ENCODE measurements at regions not wholly inside any gene's neighbourhood (a gene's known extent, or its start where the extent isn't known, plus 50 kb on each side); places are given as distances from the start of the nearest gene placed in this dataset.

DNA sequence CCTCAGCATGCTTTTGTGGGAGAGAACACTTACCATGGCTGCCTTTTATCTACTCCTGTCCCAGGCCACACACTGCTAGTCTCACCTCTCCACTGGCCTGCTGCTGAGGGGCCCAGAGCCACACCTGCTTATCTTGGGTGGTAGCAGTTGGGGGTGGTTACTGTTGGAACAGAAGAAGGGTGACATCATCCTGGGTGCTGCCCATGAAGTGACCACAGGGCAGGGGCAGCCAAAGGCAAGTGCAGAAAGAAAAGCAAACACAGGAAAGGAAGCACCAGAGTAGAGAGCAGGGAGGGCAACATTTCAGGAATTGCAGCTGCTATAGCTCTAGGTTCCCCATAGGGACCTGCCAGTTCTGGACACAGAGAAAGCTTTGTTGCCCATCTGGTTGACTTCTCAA, 345.2 kb downstream of the VPS13C start:
- Mint-ChIP-seq H3K27me3 (ENCODE audit: low read depth) (peaks cover 20% of the 10 kb centered on the region), H3K27ac (no peak overlapping the region), H3K4me1 (no peaks in the 10 kb centered on the region), H3K36me3 (no peaks in the 10 kb centered on the region), H3K4me3 (no peak overlapping the region), H3K9me3 (no peaks in the 10 kb centered on the region)
- TF ChIP-seq, protein P1, sequence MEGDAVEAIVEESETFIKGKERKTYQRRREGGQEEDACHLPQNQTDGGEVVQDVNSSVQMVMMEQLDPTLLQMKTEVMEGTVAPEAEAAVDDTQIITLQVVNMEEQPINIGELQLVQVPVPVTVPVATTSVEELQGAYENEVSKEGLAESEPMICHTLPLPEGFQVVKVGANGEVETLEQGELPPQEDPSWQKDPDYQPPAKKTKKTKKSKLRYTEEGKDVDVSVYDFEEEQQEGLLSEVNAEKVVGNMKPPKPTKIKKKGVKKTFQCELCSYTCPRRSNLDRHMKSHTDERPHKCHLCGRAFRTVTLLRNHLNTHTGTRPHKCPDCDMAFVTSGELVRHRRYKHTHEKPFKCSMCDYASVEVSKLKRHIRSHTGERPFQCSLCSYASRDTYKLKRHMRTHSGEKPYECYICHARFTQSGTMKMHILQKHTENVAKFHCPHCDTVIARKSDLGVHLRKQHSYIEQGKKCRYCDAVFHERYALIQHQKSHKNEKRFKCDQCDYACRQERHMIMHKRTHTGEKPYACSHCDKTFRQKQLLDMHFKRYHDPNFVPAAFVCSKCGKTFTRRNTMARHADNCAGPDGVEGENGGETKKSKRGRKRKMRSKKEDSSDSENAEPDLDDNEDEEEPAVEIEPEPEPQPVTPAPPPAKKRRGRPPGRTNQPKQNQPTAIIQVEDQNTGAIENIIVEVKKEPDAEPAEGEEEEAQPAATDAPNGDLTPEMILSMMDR (IDR thresholded peaks at IDR 0.05; ENCODE audit: unreplicated experiment) = no peak
- DNase-seq (ENCODE audit: low spot score in 2 of 2, unreplicated experiment in 2 of 2) = no peak

DNA sequence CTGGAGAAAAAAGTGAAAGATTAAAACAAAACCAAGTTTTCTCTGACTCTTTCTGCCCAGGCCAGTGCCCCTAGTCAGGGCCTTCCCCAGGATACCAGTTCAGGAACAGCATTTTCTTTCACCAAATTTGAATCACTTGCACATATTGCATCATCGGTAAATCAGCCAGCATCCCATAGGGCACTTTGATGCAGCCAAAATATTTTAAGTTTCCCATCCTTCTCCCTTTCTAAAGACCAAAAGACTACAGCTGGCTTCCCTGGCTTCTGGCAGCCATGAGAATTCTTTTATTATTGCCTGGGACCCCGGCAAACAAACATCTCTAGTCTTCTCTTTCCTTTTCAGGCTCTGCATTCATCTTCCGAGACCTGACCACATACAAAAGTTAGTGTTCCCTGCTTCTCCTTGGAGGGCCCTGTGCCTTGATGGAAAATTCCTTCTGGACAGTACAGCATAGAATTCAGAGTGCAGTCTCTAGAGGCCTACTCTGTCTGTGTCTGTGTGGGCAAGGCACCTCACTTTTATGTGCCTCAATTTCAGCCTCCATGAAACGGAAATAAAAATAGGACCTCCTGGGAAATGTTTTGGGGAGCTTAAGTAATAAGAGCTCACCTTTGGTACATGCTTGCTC, 348.0 kb downstream of the VPS13C start:
- no peaks in the 10 kb centered on the region for H3K4me1 Mint-ChIP-seq
- no peaks in the 10 kb centered on the region for H3K36me3 Mint-ChIP-seq
- peaks cover 7% of the 10 kb centered on the region for H3K27me3 Mint-ChIP-seq (ENCODE audit: low read depth)
- no peaks in the 10 kb centered on the region for H3K9me3 Mint-ChIP-seq
- H3K27ac Mint-ChIP-seq = no peak overlapping the region
- H3K4me3 Mint-ChIP-seq = no peak overlapping the region
- TF ChIP-seq, protein P1 (IDR thresholded peaks at IDR 0.05; ENCODE audit: unreplicated experiment) = no peak
- DNase-seq (ENCODE audit: low spot score in 2 of 2, unreplicated experiment in 2 of 2) = no peak

DNA sequence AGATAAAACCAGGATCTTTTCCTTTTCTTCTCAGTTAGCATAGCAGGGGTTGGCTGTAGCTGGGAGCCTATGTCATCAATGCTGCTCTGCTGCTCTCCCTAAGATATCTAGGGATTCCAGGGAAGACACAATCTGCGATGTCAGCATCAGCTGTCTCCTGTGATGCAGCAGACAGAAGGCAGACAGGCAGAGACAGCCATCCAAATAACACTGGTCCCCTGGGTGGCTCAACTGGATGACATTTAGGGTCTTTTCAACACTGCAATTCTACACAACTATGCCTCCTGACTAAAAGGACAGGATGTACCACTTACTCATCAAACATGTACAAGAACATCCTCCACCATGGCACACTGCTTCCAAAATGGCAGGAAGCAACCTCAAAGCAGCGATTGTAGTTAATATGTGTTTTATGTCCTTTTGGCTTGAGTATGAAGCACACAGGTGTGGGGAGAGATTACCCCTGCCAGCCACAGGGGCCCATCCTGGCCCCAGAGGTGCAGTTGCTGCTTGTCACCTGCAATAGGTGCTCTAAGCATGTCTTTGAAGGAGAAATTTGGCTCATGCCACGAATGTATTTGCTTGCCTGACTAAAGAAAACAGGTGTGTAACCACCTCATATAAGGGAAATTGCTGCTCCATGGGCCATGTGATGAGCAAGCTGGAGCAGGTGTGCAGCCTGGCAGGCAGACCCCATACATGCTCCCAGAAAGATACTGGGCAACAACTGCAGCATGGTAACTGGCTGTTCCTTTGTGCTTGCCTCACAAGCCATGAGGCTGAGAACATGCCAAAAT, 357.8 kb downstream of the VPS13C start:
- Mint-ChIP-seq H3K36me3 (no peaks in the 10 kb centered on the region), H3K4me3 (no peak overlapping the region), H3K4me1 (no peaks in the 10 kb centered on the region), H3K27me3 (ENCODE audit: low read depth) (peaks cover 21% of the 10 kb centered on the region), H3K9me3 (peaks cover 3% of the 10 kb centered on the region), H3K27ac (no peak overlapping the region)
- no peak for DNase-seq (ENCODE audit: low spot score in 2 of 2, unreplicated experiment in 2 of 2)
- TF ChIP-seq, protein P1 (IDR thresholded peaks at IDR 0.05; ENCODE audit: unreplicated experiment) = no peak

DNA sequence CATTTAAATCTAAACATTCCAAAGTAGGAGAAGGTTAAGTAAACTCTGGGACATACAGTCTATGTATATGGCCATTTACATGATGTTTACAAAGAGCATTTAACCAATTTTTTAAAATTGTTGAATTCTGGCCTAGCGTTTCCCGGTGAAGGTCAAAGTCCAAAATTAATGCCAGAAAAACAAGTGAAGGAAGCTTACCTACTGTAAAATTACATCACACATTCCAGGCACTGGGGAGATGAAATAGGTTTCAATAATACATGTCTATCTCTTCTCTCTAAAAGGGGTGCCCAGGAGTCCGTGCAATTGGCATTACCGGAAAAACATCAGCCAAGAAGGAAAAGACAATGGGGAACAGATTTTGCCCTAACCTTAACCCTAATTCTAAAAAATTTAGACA, 358.8 kb downstream of the VPS13C start:
- TF ChIP-seq, protein P1 (IDR thresholded peaks at IDR 0.05; ENCODE audit: unreplicated experiment) = no peak
- Mint-ChIP-seq H3K9me3 (peaks cover 3% of the 10 kb centered on the region), H3K27ac (no peak overlapping the region), H3K4me3 (no peak overlapping the region), H3K36me3 (no peaks in the 10 kb centered on the region), H3K4me1 (no peaks in the 10 kb centered on the region), H3K27me3 (ENCODE audit: low read depth) (peaks cover 26% of the 10 kb centered on the region)
- DNase-seq (ENCODE audit: low spot score in 2 of 2, unreplicated experiment in 2 of 2) = no peak

DNA sequence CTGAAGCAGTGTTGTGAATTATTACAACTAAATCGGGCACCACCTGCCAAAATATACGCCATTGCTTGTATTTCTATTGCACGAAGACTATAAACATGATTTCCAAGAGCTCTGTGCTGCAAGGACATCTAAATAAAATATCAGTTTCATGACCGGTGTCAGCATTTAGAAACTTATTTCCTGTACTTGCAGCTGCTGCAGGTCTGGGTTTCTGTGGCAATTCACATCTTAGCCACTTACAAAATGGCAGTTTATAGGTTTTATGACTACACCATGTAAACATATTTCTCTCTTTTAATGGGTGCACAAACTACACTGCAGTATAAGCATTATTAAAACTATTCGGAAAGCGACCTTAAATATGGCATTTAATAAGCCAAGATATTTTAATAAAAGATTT, 359.4 kb downstream of the VPS13C start:
- Mint-ChIP-seq H3K27ac (no peak overlapping the region), H3K27me3 (ENCODE audit: low read depth) (peaks cover 26% of the 10 kb centered on the region), H3K4me3 (no peak overlapping the region), H3K4me1 (no peaks in the 10 kb centered on the region), H3K9me3 (peaks cover 3% of the 10 kb centered on the region), H3K36me3 (no peaks in the 10 kb centered on the region)
- TF ChIP-seq, protein P1 (IDR thresholded peaks at IDR 0.05; ENCODE audit: unreplicated experiment) = no peak
- DNase-seq (ENCODE audit: low spot score in 2 of 2, unreplicated experiment in 2 of 2) = no peak

Measured in mesothelial cell of epicardium (in vitro differentiated cells).